ENCODE measurements at regions not wholly inside any gene's neighbourhood (a gene's known extent, or its start where the extent isn't known, plus 50 kb on each side); places are given as distances from the start of the nearest gene placed in this dataset. TPM values are rescaled to one million over a fixed set of nuclear protein-coding genes. Genes with fewer than 3 reads are reported as not detected.
"Not testable (repeated sequence)": the region's sequence is repeated elsewhere in the genome, so short reads cannot be mapped to it uniquely, and the experiment has no call there.

DNA sequence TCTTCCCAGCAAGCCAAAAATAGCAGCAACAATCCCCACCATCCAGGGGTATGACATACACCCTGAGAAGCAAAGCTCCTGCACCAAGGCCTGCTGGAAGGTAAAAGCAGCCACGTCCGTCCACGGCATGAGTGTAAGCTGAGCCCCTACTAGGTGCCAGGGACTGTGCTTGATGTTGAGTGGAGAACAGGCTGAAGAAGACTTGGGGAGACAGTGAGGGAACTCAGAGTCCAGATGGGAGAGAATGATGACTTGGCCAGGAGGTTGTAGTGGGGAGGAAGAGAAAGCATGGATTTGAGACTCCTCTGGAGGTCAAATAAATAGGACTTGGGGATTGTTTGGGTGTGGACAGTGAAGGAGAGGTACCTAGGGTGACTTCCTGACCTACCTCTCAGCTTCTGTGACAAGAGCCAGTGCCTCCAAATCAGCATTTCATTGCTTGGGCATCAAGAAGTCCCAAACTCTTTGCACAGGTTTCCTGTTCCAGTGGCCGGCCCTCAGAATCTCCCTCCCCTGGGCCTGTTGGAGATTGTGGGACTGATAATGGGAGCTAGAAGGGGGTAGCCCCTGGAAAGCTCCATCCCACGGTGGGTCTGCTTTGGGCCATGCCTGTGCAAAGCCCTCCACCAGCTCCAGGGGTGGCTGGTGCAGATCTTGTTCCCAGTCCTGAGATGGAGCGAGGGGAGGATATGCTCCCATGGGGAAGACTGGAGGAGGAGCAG is 58.3 kb upstream of the ADAMTS2 start:
- WGBS, 2 donors = 46 to 77% methylated on average over 5 to 6 of the region's 6 CpGs
- Histone ChIP-seq H3K9me3 (peaks cover 0 to 16% (median 0%) of the 10 kb centered on the region in 3 donors), H3K27ac (no peak overlapping the region), H3K4me1 (no peaks in the 10 kb centered on the region), H3K36me3 (replicated peaks in 1 of 2; ENCODE audit: insufficient read depth in 1 of 2, low read depth in 2 of 2) (no peaks in the 10 kb centered on the region), H3K4me3 (no peak overlapping the region), H3K27me3 (no peaks in the 10 kb centered on the region)
- DNase-seq (no peak), ATAC-seq (no peak)
- intact Hi-C loops (cut with DNase I) = no loop called here
- no peak for TF ChIP-seq POLR2A (IDR thresholded peaks at IDR 0.05)
- TF ChIP-seq, protein P1, sequence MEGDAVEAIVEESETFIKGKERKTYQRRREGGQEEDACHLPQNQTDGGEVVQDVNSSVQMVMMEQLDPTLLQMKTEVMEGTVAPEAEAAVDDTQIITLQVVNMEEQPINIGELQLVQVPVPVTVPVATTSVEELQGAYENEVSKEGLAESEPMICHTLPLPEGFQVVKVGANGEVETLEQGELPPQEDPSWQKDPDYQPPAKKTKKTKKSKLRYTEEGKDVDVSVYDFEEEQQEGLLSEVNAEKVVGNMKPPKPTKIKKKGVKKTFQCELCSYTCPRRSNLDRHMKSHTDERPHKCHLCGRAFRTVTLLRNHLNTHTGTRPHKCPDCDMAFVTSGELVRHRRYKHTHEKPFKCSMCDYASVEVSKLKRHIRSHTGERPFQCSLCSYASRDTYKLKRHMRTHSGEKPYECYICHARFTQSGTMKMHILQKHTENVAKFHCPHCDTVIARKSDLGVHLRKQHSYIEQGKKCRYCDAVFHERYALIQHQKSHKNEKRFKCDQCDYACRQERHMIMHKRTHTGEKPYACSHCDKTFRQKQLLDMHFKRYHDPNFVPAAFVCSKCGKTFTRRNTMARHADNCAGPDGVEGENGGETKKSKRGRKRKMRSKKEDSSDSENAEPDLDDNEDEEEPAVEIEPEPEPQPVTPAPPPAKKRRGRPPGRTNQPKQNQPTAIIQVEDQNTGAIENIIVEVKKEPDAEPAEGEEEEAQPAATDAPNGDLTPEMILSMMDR (IDR thresholded peaks at IDR 0.05) = no peak

DNA sequence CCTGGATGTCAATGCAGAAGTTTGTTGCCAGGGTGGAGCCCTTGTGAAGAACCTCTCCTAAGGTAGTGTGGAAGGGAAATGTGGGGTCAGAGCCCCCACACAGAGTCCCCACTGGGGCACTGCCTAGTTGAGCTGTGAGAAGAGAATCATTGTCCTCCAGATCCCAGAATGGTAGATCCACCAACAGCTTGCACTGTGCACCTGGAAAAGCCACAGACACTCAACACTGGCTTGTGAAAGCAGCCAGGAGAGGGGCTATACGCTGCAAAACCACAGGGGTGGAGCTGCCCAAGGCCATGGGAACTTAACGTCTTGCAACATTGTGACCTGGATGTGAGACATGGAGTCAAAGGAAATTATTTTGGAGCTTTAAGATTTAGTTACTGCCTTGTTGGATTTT is 55.2 kb upstream of the ADAMTS2 start:
- WGBS, 2 donors = 23 to 46% methylated on average over 2 of the region's 2 CpGs
- intact Hi-C loops (cut with DNase I); H3K27me3 ChIP-seq; DNase-seq; H3K4me3 ChIP-seq; H3K36me3 ChIP-seq (replicated peaks in 1 of 2; ENCODE audit: insufficient read depth in 1 of 2, low read depth in 2 of 2); H3K27ac ChIP-seq; ATAC-seq; H3K4me1 ChIP-seq: not testable (repeated sequence)
- H3K9me3 ChIP-seq = peaks cover 0 to 16% (median 0%) of the 10 kb centered on the region in 3 donors

DNA sequence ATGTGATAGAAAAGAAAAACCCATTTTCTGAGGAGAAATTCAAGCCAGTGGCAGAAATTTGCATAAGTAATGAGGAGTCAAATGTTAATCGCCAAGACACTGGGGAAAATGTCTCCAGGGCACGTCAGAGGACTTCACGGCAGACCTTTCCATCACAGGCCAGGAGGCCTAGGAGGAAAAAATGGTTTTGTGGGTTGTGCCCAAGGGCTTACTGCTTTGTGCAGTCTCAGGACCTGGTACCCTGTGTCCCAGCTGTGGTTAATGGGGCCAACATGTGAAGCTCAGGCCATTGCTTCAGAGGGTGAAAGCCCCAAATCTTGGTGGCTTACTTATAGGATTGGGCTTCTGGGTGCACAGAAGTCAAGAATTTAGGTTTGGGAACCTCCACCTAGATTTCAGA is 54.8 kb upstream of the ADAMTS2 start:
- Histone ChIP-seq H3K4me1 (no peaks in the 10 kb centered on the region), H3K36me3 (replicated peaks in 1 of 2; ENCODE audit: insufficient read depth in 1 of 2, low read depth in 2 of 2) (no peaks in the 10 kb centered on the region), H3K27ac (no peak overlapping the region), H3K4me3 (no peak overlapping the region), H3K27me3 (no peaks in the 10 kb centered on the region), H3K9me3 (peaks cover 0 to 16% (median 0%) of the 10 kb centered on the region in 3 donors)
- DNase-seq (no peak), ATAC-seq (no peak)
- intact Hi-C loops (cut with DNase I) = no loop called here
- WGBS, 2 donors = 35 to 48% methylated on average over 3 of the region's 3 CpGs
- TF ChIP-seq, protein P1 (IDR thresholded peaks at IDR 0.05) = no peak
- no peak for TF ChIP-seq POLR2A (IDR thresholded peaks at IDR 0.05)

DNA sequence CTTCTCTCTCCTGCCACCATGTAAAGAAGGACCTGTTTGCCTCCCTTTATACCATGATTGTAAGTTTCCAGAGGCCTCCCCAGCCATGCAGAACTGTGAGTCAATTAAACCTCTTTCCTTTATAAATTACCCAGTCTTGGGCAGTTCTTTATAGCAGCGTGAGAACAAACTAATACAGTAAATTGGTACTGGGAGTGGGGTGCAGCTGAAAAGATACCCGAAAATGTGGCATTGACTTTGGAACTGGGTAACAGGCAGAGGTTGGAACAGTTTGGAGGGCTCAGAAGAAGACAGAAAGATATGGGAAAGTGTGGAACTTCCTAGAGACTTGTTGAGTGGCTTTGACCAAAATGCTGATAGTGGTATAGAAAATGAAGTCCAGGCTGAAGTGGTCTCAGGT is 54.1 kb upstream of the ADAMTS2 start:
- H3K27me3 ChIP-seq; DNase-seq; H3K36me3 ChIP-seq (replicated peaks in 1 of 2; ENCODE audit: insufficient read depth in 1 of 2, low read depth in 2 of 2); H3K4me3 ChIP-seq; intact Hi-C loops (cut with DNase I); ATAC-seq; H3K27ac ChIP-seq; H3K4me1 ChIP-seq: not testable (repeated sequence)
- peaks cover 0 to 16% (median 0%) of the 10 kb centered on the region in 3 donors for H3K9me3 ChIP-seq
- 65 to 87% methylated on average over 2 of the region's 2 CpGs for WGBS, 2 donors

DNA sequence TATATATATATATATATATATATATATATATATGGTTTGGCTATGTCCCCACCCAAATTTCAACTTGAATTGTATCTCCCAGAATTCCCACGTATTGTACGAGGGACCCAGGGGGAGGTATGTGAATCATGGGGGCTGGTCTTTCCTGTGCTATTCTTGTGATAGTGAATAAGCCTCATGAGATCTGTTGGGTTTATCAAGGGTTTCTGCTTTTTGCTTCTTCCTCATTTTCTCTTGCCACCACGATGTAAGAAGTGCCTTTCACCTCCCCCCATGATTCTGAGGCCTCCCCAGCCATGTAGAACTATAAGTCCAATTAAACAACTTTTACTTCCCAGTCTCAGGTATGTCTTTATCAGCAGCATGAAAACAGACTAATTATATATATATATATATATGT is 52.3 kb upstream of the ADAMTS2 start:
- no peaks in the 10 kb centered on the region for H3K27me3 ChIP-seq
- H3K36me3 ChIP-seq (replicated peaks in 1 of 2; ENCODE audit: insufficient read depth in 1 of 2, low read depth in 2 of 2) = no peaks in the 10 kb centered on the region
- no peak for DNase-seq
- H3K27ac ChIP-seq = no peak overlapping the region
- TF ChIP-seq, protein P1 (IDR thresholded peaks at IDR 0.05) = no peak
- TF ChIP-seq POLR2A (IDR thresholded peaks at IDR 0.05) = no peak
- ATAC-seq = no peak
- H3K4me3 ChIP-seq = no peak overlapping the region
- 10 to 25% methylated on average over 3 of the region's 3 CpGs for WGBS, 2 donors
- peaks cover 0 to 22% (median 0%) of the 10 kb centered on the region in 3 donors for H3K9me3 ChIP-seq
- intact Hi-C loops (cut with DNase I) = no loop called here
- no peaks in the 10 kb centered on the region for H3K4me1 ChIP-seq

Small RNAs in the stretch of these regions (small RNA-seq; reads per million reads assigned to genes)
- not detected for gene RF00015
